HL-60 (cell line): ENCODE measurements at regions not wholly inside any gene's neighbourhood (a gene's known extent, or its start where the extent isn't known, plus 50 kb on each side); places are given as distances from the start of the nearest gene placed in this dataset.

Source experiments
- POLR2AphosphoS5 ChIP-seq: IDR thresholded peaks from 2 replicates; pipeline ENCODE4 v1.6.1; 2012; ENCODE audit warnings: low read depth
- TF ChIP-seq, protein P1 (sequence below): IDR thresholded peaks from one replicate; pipeline ENCODE4 v1.5.1; 2011; ENCODE audit warnings: low read length, control low read depth, inconsistent platforms; ENCODE audit not compliant: insufficient read depth

GRCh38 chr7:113806633-113807327 lies 112.0 kb downstream of the PPP1R3A start:
- TF ChIP-seq, protein P1, sequence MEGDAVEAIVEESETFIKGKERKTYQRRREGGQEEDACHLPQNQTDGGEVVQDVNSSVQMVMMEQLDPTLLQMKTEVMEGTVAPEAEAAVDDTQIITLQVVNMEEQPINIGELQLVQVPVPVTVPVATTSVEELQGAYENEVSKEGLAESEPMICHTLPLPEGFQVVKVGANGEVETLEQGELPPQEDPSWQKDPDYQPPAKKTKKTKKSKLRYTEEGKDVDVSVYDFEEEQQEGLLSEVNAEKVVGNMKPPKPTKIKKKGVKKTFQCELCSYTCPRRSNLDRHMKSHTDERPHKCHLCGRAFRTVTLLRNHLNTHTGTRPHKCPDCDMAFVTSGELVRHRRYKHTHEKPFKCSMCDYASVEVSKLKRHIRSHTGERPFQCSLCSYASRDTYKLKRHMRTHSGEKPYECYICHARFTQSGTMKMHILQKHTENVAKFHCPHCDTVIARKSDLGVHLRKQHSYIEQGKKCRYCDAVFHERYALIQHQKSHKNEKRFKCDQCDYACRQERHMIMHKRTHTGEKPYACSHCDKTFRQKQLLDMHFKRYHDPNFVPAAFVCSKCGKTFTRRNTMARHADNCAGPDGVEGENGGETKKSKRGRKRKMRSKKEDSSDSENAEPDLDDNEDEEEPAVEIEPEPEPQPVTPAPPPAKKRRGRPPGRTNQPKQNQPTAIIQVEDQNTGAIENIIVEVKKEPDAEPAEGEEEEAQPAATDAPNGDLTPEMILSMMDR: no peak
- no peak for TF ChIP-seq POLR2AphosphoS5
